MM.1S (cell line): ENCODE measurements at regions not wholly inside any gene's neighbourhood (a gene's known extent, or its start where the extent isn't known, plus 50 kb on each side); places are given as distances from the start of the nearest gene placed in this dataset.

ENCODE experiments used
- EZH2 ChIP-seq: fragments of 300-600 bp; sonication (generic); optimal IDR thresholded peaks from 2 replicates; pipeline ENCODE3; 2017; ENCODE audit warnings: low read depth, mild to moderate bottlenecking, antibody characterized with exemption, low read length, mixed read lengths
- EZH2phosphoT487 ChIP-seq: fragments of 300-600 bp; sonication (generic); IDR thresholded peaks from 2 replicates; pipeline ENCODE4 v1.6.1; 2018; ENCODE audit warnings: antibody characterized with exemption, low read length
- TF ChIP-seq, protein P1 (sequence below): fragments of 300-600 bp; sonication (generic); IDR thresholded peaks from 2 replicates; pipeline ENCODE4 v1.5.1; 2016; ENCODE audit warnings: antibody characterized with exemption, low read length, mixed read lengths

DNA sequence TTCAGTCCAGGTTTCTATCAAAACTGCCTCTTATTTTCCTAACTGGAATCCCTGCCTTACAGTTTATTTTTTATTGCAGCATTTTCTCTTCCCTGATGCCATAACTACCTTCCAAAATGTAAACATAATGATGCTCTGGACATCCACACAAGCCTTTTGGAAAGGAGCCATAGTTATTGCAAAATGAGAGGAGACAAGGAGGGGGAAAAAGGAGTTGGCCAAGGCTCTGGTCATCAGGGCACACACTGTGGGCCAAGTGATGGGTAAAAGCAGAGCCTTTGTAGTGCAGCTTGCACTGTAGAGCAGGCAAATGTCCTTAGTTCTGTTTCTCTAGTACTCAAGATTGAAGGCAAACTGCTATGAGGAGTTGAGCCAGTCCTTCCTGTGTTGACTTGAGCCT is 289.3 kb upstream of the MTPN start:
- TF ChIP-seq, protein P1, sequence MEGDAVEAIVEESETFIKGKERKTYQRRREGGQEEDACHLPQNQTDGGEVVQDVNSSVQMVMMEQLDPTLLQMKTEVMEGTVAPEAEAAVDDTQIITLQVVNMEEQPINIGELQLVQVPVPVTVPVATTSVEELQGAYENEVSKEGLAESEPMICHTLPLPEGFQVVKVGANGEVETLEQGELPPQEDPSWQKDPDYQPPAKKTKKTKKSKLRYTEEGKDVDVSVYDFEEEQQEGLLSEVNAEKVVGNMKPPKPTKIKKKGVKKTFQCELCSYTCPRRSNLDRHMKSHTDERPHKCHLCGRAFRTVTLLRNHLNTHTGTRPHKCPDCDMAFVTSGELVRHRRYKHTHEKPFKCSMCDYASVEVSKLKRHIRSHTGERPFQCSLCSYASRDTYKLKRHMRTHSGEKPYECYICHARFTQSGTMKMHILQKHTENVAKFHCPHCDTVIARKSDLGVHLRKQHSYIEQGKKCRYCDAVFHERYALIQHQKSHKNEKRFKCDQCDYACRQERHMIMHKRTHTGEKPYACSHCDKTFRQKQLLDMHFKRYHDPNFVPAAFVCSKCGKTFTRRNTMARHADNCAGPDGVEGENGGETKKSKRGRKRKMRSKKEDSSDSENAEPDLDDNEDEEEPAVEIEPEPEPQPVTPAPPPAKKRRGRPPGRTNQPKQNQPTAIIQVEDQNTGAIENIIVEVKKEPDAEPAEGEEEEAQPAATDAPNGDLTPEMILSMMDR, result no peak
- TF ChIP-seq EZH2phosphoT487 (no peak), EZH2 (no peak)
